Vagina (tissue), 2 donors: ENCODE measurements at regions not wholly inside any gene's neighbourhood (a gene's known extent, or its start where the extent isn't known, plus 50 kb on each side); places are given as distances from the start of the nearest gene placed in this dataset.

Source experiments
- DNase-seq, 2 donors: peaks; one replicate each; pipeline ENCODE4 v3.0.0-alpha.2; 2017; ENCODE audit errors: extremely low spot score in 2 of 2
- H3K27ac ChIP-seq: fragments of 200-600 bp; sonication (generic); one replicate; pipeline ENCODE4 v1.5.1; 2019
- H3K27me3 ChIP-seq: fragments of 200-600 bp; sonication (generic); one replicate; pipeline ENCODE4 v1.5.1; 2019
- H3K36me3 ChIP-seq, 2 donors: fragments of 200-600 bp; sonication (generic); one replicate each; pipeline ENCODE4 v1.5.1; 2017 to 2019
- H3K4me1 ChIP-seq: fragments of 200-600 bp; sonication (generic); one replicate; pipeline ENCODE4 v1.5.1; 2019
- H3K4me3 ChIP-seq, 2 donors: fragments of 200-600 bp; sonication (generic); 1 replicate in 1 of 2; 2 replicates in 1 of 2; pipeline ENCODE4 v1.5.1; 2016 to 2019
- H3K9me3 ChIP-seq: fragments of 200-600 bp; sonication (generic); one replicate; pipeline ENCODE4 v1.5.1; 2019
- CTCF ChIP-seq, 3 experiments: fragments of 450-650 bp in 2 of 3; fragments of 200-600 bp in 1 of 3; sonication (generic) in 1 of 3; IDR thresholded peaks; one replicate each; pipeline ENCODE4 v1.5.1; 2017 to 2019; ENCODE audit warnings: antibody characterized with exemption in 3 of 3, mild to moderate bottlenecking in 2 of 3, moderate library complexity in 2 of 3
- POLR2A ChIP-seq, 2 donors: fragments of 450-650 bp; IDR thresholded peaks; one replicate each; pipeline ENCODE4 v1.6.1; 2017; ENCODE audit warnings: antibody characterized with exemption in 2 of 2, mild to moderate bottlenecking in 2 of 2, moderate library complexity in 2 of 2
- POLR2AphosphoS5 ChIP-seq, 2 donors: sonication (generic); formaldehyde crosslinking; IDR thresholded peaks; one replicate each; pipeline ENCODE4 v1.9.0; 2017; ENCODE audit warnings: antibody characterized with exemption in 2 of 2, mild to moderate bottlenecking in 2 of 2, low read depth in 1 of 2; ENCODE audit not compliant: insufficient read depth in 1 of 2
- intact Hi-C: fragments of 100-400 bp; cut with DNase I; formaldehyde crosslinking; loops from one replicate; pipeline ENCODE4 v1.15.1; 2023

DNA sequence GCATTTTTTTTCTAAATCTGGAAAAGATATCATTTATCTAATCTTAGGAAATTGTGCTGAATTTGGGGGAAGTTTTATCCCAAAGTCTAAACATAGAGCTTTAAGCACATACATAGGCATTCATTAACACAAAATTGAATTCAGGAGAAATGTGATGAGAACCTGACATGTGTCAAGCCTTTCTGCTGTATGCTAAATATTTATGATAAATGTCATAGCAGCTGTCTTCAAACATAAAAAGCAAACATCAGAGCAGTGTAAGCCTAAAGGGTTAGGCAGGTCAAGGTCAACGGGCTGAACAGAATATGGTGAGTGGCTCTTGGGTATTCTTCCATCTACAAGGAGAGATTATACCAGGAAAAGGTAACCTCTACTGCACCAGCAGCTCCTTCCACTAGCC, 737.2 kb upstream of the ZNF608 start:
- intact Hi-C loops, result no loop called here
- H3K27me3 ChIP-seq, result no peaks in the 10 kb centered on the region
- TF ChIP-seq POLR2AphosphoS5 (IDR thresholded peaks at IDR 0.05; ENCODE audit: insufficient read depth in 1 of 2, low read depth in 1 of 2), result no peak
- TF ChIP-seq CTCF (IDR thresholded peaks at IDR 0.05), result no peak
- TF ChIP-seq POLR2A (IDR thresholded peaks at IDR 0.05), result no peak
- no peaks in the 10 kb centered on the region for H3K36me3 ChIP-seq
- H3K4me3 ChIP-seq, result no peak overlapping the region
- H3K9me3 ChIP-seq, result no peaks in the 10 kb centered on the region
- peak overlapping the region; percentile 67 for H3K27ac ChIP-seq
- DNase-seq, result no peak
- peaks cover 47% of the 10 kb centered on the region for H3K4me1 ChIP-seq

DNA sequence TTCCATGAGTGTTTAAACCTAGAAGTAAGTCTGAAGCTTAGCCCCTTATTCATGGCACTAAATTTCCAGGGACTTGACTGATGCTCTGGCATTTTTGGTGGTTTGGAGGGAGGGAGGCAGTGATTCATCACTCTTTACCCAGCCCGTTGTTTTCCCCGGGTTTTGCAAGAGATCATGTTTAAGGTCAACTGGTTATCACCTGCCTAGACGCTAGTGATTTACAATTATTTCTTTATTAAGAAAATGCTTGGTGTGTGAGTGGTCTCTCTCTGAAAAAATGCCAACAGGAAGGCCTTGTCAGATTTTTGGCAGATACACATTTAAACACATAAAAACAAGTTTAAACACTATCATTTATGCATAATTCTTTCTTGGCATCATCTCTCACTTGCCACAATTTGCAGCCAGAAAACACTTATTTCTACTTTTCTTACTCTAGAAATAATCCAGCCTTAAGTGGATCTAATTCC, 737.9 kb upstream of the ZNF608 start:
- Histone ChIP-seq H3K36me3 (no peaks in the 10 kb centered on the region), H3K9me3 (no peaks in the 10 kb centered on the region), H3K4me3 (peak overlapping the region in 1 of 2 donors; percentile 29), H3K27ac (peak overlapping the region; percentile 67), H3K4me1 (peaks cover 47% of the 10 kb centered on the region), H3K27me3 (no peaks in the 10 kb centered on the region)
- intact Hi-C loops, result no loop called here
- DNase-seq, result no peak
- TF ChIP-seq CTCF (IDR thresholded peaks at IDR 0.05) (no peak), POLR2AphosphoS5 (IDR thresholded peaks at IDR 0.05; ENCODE audit: insufficient read depth in 1 of 2, low read depth in 1 of 2) (no peak), POLR2A (IDR thresholded peaks at IDR 0.05) (no peak)

DNA sequence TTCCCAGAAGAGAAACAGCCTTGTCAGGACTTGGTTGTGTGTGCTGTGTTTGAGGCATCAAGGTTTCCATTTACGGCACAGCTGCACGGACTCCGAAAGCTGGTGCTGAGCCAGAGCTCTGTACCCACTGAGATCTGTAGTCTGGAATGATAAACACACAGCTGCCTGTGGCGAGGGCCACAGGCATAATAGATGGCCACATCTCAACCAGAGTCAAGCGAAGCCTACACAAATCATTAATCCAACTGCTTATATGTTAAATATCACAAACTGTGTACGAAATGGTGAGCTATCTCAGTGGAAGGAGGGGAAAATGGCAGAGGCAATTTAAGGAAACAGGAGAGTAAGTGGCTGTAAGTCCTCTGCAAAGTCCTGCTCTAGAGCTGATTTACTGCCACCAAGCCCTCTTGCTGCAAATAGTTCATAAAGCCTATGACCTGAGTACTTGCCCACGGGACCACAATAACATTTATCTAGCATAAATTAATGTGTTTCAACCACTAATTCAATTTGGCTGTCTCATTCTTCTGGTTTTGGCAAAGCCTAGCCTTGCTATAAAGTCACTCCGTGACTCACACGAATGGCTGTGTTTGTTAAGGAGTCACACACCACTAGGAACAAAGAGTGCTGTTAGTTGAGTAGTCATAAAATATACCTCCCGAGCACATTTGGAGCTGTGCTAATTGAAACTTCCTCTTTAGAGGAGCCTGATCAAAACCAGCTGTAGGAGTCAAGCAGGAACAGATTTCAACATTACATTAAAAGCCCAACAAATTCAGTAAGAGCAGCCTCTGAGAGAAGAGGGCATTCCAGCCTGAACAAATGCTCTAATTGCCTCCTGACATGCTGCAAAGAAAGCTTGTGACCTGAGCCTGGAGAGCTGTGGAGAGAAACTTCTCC, 738.6 kb upstream of the ZNF608 start:
- peak in 1 of 2 donors; percentile 95 for DNase-seq
- TF ChIP-seq POLR2AphosphoS5 (IDR thresholded peaks at IDR 0.05; ENCODE audit: insufficient read depth in 1 of 2, low read depth in 1 of 2), result peak; percentile 61 to 94
- TF ChIP-seq POLR2A (IDR thresholded peaks at IDR 0.05), result no peak
- TF ChIP-seq CTCF (IDR thresholded peaks at IDR 0.05), result no peak
- no peaks in the 10 kb centered on the region for H3K9me3 ChIP-seq
- H3K4me1 ChIP-seq, result peaks cover 47% of the 10 kb centered on the region
- H3K36me3 ChIP-seq, result no peaks in the 10 kb centered on the region
- no peaks in the 10 kb centered on the region for H3K27me3 ChIP-seq
- H3K4me3 ChIP-seq, result peak overlapping the region in 1 of 2 donors; percentile 29
- peak overlapping the region; percentile 67 for H3K27ac ChIP-seq
- intact Hi-C loops, result loop anchor here (5.0 kb wide), 2 partner anchors 97 to 968 kb away; no protein-coding TSS in a partner anchor

- Histone ChIP-seq H3K27me3 (no peaks in the 10 kb centered on the region), H3K4me1 (peaks cover 43% of the 10 kb centered on the region), H3K4me3 (no peak overlapping the region), H3K36me3 (no peaks in the 10 kb centered on the region), H3K9me3 (no peaks in the 10 kb centered on the region), H3K27ac (peak overlapping the region; percentile 49)
- no peak for DNase-seq
- TF ChIP-seq CTCF (IDR thresholded peaks at IDR 0.05) (no peak), POLR2A (IDR thresholded peaks at IDR 0.05) (no peak), POLR2AphosphoS5 (IDR thresholded peaks at IDR 0.05; ENCODE audit: insufficient read depth in 1 of 2, low read depth in 1 of 2) (no peak)
- intact Hi-C loops, result loop anchor here (5.0 kb wide), 2 partner anchors 97 to 968 kb away; no protein-coding TSS in a partner anchor
Measured at GRCh38 chr5:125485771-125486170, 739.3 kb upstream of the ZNF608 start.

GRCh38 chr5:125486634-125487033, 740.2 kb upstream of the ZNF608 start:
- DNase-seq, result no peak
- Histone ChIP-seq H3K4me1 (peaks cover 34% of the 10 kb centered on the region), H3K27me3 (no peaks in the 10 kb centered on the region), H3K36me3 (no peaks in the 10 kb centered on the region), H3K27ac (no peak overlapping the region), H3K4me3 (no peak overlapping the region), H3K9me3 (no peaks in the 10 kb centered on the region)
- intact Hi-C loops, result loop anchor here (5.0 kb wide), 2 partner anchors 96 to 969 kb away; no protein-coding TSS in a partner anchor
- TF ChIP-seq POLR2AphosphoS5 (IDR thresholded peaks at IDR 0.05; ENCODE audit: insufficient read depth in 1 of 2, low read depth in 1 of 2) (no peak), CTCF (IDR thresholded peaks at IDR 0.05) (no peak), POLR2A (IDR thresholded peaks at IDR 0.05) (no peak)
